Fibroblast of villous mesenchyme (primary cell): ENCODE measurements at regions not wholly inside any gene's neighbourhood (a gene's known extent, or its start where the extent isn't known, plus 50 kb on each side); places are given as distances from the start of the nearest gene placed in this dataset.

Source experiments
- DNase-seq: peaks from one replicate; pipeline ENCODE4 v3.0.0-alpha.2; 2010; ENCODE audit warnings: low read depth
- H3K4me3 ChIP-seq: 2 replicates; pipeline ENCODE4 v1.5.1; 2011; ENCODE audit warnings: low read depth, mild to moderate bottlenecking, low read length
- TF ChIP-seq, protein P1 (sequence below): IDR thresholded peaks from 2 replicates; pipeline ENCODE4 v1.5.1; 2012; ENCODE audit warnings: low read depth, mild to moderate bottlenecking, low read length; ENCODE audit not compliant: insufficient read depth

DNA sequence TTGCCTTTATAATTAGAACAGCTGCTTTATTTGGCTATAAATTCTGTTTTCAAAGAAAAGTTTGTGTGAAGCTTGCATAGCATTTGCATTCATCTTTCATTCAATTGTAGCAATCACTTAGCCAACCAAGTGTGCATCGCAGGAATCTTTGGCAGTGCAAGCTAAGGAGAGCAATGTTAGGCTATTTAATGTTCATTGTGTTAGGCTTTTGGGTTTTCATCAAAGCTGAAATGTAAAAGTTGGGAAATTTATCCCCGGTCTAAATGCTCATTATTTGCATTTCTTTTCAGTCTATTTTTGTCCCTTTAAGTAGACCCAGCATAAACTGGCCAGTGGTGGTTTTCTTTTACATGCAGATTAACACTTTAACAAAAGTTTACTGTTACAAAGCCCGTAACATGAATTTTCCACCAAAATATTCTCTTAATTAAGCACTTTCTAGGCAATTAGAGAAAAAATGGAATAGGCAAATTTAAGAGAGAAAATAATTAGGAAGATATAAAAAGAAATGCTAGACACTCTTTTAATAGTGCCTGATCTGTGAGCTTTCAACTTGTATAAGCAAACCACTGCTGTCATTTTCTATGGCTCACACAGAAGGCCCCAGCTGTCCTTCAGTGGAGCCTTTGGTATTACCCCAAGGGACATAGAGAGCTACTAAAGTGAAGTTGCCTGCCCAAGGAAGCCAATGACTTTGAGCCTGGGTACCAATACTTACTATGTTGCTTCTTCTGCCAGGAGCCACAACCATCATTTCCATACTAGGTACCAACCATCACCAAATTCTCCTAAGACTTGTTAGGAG is 898.9 kb upstream of the SEL1L start:
- H3K4me3 ChIP-seq, result no peak overlapping the region
- TF ChIP-seq, protein P1, sequence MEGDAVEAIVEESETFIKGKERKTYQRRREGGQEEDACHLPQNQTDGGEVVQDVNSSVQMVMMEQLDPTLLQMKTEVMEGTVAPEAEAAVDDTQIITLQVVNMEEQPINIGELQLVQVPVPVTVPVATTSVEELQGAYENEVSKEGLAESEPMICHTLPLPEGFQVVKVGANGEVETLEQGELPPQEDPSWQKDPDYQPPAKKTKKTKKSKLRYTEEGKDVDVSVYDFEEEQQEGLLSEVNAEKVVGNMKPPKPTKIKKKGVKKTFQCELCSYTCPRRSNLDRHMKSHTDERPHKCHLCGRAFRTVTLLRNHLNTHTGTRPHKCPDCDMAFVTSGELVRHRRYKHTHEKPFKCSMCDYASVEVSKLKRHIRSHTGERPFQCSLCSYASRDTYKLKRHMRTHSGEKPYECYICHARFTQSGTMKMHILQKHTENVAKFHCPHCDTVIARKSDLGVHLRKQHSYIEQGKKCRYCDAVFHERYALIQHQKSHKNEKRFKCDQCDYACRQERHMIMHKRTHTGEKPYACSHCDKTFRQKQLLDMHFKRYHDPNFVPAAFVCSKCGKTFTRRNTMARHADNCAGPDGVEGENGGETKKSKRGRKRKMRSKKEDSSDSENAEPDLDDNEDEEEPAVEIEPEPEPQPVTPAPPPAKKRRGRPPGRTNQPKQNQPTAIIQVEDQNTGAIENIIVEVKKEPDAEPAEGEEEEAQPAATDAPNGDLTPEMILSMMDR, result no peak
- DNase-seq, result no peak

DNA sequence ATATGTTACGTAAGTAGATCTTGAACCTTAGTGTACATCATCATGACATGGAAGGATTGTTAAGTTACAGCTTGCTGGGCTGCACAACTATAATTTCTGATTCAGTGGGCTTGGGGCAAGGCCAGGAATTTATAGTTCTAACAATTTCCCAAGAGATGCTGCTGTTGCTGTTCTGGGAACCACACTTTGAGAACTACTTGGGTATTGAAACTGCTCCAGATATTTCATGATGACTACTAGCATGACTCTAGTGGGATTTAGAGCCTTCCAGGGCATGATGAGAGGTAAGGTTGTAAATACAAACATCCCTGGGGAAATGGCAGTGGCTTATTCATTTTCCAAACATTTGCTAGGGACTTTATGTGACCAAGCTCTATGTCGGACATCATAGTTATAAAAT is 904.8 kb upstream of the SEL1L start:
- no peak for DNase-seq
- no peak overlapping the region for H3K4me3 ChIP-seq
- TF ChIP-seq, protein P1, result no peak

DNA sequence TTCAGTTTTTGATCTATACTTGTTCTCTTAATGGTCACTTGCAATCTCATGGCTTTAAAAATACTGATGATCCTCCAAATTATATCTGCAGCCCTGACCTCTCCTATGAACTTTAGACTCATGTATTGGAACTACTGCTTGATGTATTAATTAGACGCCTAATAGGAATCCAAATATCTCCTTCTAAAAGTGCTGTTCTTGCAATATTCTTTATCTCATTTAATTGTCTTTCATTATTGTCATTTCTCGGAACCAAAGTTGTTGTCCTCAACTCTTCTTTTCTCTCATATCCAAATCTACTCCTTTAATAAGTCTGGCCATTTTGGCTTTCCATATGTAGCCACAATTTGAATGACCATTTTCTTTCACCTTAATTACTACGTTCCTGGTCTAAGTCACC is 907.6 kb upstream of the SEL1L start:
- DNase-seq, result no peak
- H3K4me3 ChIP-seq, result no peak overlapping the region
- TF ChIP-seq, protein P1, result no peak

DNA sequence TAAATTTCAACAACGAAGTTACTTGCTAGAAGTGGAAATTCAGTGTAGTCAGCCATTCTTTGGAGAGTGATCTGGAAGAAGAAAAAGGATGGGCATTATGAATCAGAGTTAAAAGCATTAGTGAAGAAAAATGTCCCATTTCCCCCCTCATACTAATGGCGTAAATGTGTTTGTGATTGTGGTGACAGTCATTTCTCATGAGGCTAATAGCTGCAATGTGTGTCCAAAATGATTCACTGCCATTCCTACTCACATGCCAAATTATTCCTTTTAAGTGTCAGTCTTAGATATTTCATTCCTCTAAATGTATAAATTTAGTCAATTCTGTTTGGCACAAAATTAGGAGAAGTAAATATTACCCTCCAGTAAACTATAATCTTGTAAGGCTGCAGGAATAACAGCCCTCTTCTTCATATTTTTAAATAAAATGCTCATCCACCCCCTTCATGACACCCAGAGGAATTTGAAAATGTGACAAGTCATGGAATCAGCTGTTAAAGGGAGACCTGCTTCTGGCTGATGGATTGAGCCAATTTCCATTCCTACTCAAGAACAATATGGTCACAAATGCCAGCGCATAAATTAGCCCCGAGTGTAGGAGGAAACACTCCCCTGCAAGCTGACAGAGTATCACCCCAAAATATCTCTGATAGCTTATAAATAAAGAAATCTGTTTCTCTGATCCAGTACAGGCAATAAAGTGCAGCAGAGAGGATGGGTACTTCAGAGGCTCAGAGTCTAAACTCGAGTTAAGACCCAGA is 912.3 kb upstream of the SEL1L start:
- no peak for DNase-seq
- TF ChIP-seq, protein P1, result no peak
- H3K4me3 ChIP-seq, result no peak overlapping the region

DNA sequence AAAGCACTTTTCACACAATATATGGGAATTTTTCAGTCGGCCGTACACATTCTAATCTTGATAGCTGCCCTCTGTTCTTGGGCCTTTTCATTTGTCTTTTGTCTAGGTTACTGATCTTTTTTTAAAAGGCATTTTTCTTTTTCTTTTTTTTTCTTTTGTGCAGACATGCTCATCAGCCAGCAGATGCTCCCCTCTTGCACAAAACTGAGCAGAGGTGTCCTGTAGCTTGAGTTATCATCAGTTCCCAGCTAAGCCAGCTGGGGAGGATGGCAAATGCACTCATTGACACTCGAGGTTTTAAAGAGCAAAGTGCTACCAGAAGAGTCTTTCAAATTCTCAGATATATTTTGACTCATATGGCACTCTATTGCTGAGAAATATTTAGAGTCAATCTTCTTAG is 913.9 kb upstream of the SEL1L start:
- DNase-seq, result no peak
- TF ChIP-seq, protein P1, result no peak
- no peak overlapping the region for H3K4me3 ChIP-seq

DNA sequence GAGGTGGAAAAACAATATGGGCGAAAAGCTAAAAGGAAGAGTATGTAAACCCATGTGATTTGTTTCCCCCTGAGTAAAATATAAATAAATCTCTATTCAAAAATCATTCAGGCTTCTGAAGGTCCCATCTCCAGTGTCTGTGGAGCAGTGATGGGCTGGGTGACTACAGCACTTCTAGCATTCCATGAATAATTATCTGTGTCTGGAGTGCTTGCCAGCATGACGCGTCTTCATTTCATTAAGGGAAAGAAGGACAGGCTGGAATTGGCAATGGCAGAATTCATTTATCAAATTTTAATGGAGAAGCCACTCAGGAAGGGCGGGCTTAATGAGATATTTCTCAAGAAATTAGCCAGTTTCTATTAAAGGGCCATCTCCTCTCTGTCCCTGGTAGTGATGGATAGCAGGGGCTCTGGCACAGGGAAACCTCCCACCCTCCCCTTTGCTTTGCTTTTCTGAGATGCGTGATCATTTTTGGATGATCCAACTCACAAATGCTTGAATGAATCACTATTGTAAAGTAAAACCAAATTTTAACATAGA is 916.3 kb upstream of the SEL1L start:
- DNase-seq, result no peak
- H3K4me3 ChIP-seq, result no peak overlapping the region
- TF ChIP-seq, protein P1, result no peak
